ENCODE measurements at regions not wholly inside any gene's neighbourhood (a gene's known extent, or its start where the extent isn't known, plus 50 kb on each side); places are given as distances from the start of the nearest gene placed in this dataset.

GRCh38 chr21:28337315-28337714 is 655.4 kb downstream of the LTN1 start:
- FAIRE-seq, result peak; percentile 58
- Histone ChIP-seq H3K9me3 (replicated peaks; ENCODE audit: control insufficient read depth, insufficient read depth, low read length) (no peaks in the 10 kb centered on the region), H3K27me3 (ENCODE audit: control insufficient read depth in 2 of 2, insufficient read depth in 2 of 2, low read length in 2 of 2) (no peaks in the 10 kb centered on the region), H3K9ac (replicated peaks; ENCODE audit: extremely low read depth, insufficient read depth, low read length) (no peak overlapping the region), H3K79me2 (ENCODE audit: control insufficient read depth, insufficient read depth, low read length) (no peaks in the 10 kb centered on the region), H3K4me2 (ENCODE audit: insufficient read depth, low read length) (no peak overlapping the region), H3K4me3 (replicated peaks in 1 of 3; ENCODE audit: insufficient read depth in 1 of 3, low read depth in 1 of 3, low read length in 3 of 3) (no peak overlapping the region), H4K20me1 (replicated peaks; ENCODE audit: control insufficient read depth, extremely low read depth, insufficient read depth, low read length) (no peaks in the 10 kb centered on the region), H3K4me1 (ENCODE audit: control insufficient read depth, extremely low read depth, insufficient read depth, low read length) (peaks cover 20% of the 10 kb centered on the region), H2AFZ (ENCODE audit: low read depth, low read length) (no peak overlapping the region), H3K36me3 (ENCODE audit: control insufficient read depth in 2 of 2, extremely low read depth in 1 of 2, insufficient read depth in 2 of 2, low read length in 2 of 2) (no peaks in the 10 kb centered on the region), H3K27ac (ENCODE audit: insufficient read depth, low read depth, low read length) (no peak overlapping the region), H3K9me1 (replicated peaks; ENCODE audit: control insufficient read depth, extremely low read depth, insufficient read depth, low read length) (no peaks in the 10 kb centered on the region)
- TF ChIP-seq GATA2 (IDR thresholded peaks at IDR 0.05; ENCODE audit: insufficient read depth, insufficient read length, low read depth, low read length) (no peak), FOS (IDR thresholded peaks at IDR 0.05; ENCODE audit: borderline replicate concordance, insufficient read depth, low read length) (no peak), MAX (IDR thresholded peaks at IDR 0.05; ENCODE audit: insufficient read depth, insufficient read length) (no peak), CTCF (IDR thresholded peaks at IDR 0.05; ENCODE audit: extremely low read depth in 1 of 2, insufficient read depth in 1 of 2, low read depth in 1 of 2, low read length in 2 of 2) (no peak), POLR2AphosphoS5 (IDR thresholded peaks at IDR 0.05; ENCODE audit: insufficient read depth, low read depth, low read length) (no peak), JUN (IDR thresholded peaks at IDR 0.05; ENCODE audit: borderline replicate concordance, insufficient read depth, insufficient read length, low read depth) (no peak), MYC (IDR thresholded peaks at IDR 0.05; ENCODE audit: low read depth, low read length) (no peak), EZH2 (IDR thresholded peaks at IDR 0.05; ENCODE audit: borderline replicate concordance, low read depth, low read length, severe bottlenecking) (no peak), POLR2A (IDR thresholded peaks at IDR 0.05; ENCODE audit: low read depth, low read length) (no peak)
- DNase-seq (ENCODE audit: low read depth, low spot score), result peak; percentile 56
- BruUV-seq (replicated peaks), result no TSS peak
- CTCF ChIA-PET, result interaction anchor here (1.0 to 9.5 kb wide), 24 partner anchors 12 to 1503 kb away, joined by 3 to 204 read pairs (median 6); no protein-coding TSS in a partner anchor
- intact Hi-C loops (cut with micrococcal nuclease), result loop anchor here (1.0 to 5.0 kb wide), 5 partner anchors 140 to 1487 kb away; no protein-coding TSS in a partner anchor
- POLR2A ChIA-PET, result no interaction called here
- dilution Hi-C loops (cut with MboI; ENCODE audit: extremely low pct_ligation_motif_present, low sequenced_read_pairs), result no loop called here
